Fibroblast of skin of left biceps (primary cell): ENCODE measurements at regions not wholly inside any gene's neighbourhood (a gene's known extent, or its start where the extent isn't known, plus 50 kb on each side); places are given as distances from the start of the nearest gene placed in this dataset.
"Not testable (repeated sequence)": the region's sequence is repeated elsewhere in the genome, so short reads cannot be mapped to it uniquely, and the experiment has no call there.

ENCODE experiments used
- DNase-seq, 2 experiments: peaks; one replicate each; pipeline ENCODE4 v3.0.0-alpha.2; 2013; ENCODE audit warnings: low read depth in 2 of 2

- no peak for DNase-seq
These were observed 413.8 kb upstream of the CCDC54 start for GRCh38 chr3:106963442-106963841.

GRCh38 chr3:106965307-106965706, 411.9 kb upstream of the CCDC54 start:
- DNase-seq: no peak

DNA sequence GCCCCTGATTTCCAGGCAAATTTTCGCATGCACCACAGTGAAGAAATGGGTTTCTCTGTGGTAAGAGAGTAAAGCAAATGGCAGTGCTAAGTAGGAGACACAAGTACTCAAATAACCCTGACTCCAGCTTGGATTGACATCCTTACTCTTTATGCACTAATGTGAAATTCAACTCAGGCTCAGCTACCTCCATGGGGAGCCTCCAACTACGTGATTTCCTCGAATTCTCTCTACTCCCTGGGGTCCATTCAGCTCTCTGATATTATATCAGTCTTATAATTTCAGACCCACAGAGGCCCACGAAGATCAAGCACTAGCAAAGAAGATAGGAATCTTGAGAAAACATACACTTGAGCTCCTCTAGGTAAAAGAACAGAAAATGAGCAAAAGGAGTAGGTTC, 407.6 kb upstream of the CCDC54 start:
- no peak for DNase-seq

GRCh38 chr3:106981392-106981791, 395.8 kb upstream of the CCDC54 start:
- no peak for DNase-seq

GRCh38 chr3:106985721-106986120, 391.5 kb upstream of the CCDC54 start:
- peak in 1 of 2 experiments; percentile 4 for DNase-seq

DNA sequence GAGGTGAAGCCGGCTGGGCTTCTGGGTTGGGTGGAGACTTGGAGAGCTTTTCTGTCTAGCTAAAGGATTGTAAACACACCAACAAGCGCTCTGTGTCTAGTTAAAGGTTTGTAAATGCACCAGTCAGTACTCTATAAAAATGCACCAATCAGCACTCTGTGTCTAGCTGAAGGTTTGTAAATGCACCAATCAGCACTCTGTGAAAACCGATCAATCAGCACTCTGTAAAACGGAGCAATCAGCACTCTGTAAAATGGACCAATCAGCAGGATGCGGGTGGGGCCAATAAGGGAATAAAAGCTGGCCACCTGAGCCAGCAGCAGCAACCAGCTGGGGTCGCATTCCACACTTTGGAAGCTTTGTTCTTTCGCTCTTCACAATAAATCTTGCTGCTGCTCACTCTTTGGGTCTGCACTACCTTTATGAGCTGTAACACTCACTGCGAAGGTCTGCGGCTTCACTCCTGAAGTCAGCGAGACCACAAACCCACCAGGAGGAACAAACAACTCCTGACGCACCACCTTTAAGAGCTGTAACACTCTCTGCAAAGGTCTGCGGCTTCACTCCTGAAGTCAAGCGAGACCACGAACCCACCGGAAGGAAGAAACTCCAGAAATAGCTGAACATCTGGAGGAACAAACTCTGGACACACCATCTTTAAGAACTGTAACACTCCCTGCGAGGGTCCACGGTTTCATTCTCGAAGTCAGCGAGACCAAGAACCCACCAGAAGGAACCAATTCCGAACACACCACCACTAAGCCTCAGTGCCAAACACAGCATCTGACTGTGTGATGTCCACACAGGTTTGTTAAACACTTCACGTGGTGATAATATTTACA, 378.2 kb upstream of the CCDC54 start:
- DNase-seq: not testable (repeated sequence)

GRCh38 chr3:107001635-107002034, 375.6 kb upstream of the CCDC54 start:
- DNase-seq: no peak

- not testable (repeated sequence) for DNase-seq
These were observed 371.9 kb upstream of the CCDC54 start for GRCh38 chr3:107005352-107005751.

- no peak for DNase-seq
These were observed 369.0 kb upstream of the CCDC54 start for GRCh38 chr3:107008213-107008612.

GRCh38 chr3:107013641-107014040, 363.6 kb upstream of the CCDC54 start:
- DNase-seq: peak; percentile 29 to 41

DNA sequence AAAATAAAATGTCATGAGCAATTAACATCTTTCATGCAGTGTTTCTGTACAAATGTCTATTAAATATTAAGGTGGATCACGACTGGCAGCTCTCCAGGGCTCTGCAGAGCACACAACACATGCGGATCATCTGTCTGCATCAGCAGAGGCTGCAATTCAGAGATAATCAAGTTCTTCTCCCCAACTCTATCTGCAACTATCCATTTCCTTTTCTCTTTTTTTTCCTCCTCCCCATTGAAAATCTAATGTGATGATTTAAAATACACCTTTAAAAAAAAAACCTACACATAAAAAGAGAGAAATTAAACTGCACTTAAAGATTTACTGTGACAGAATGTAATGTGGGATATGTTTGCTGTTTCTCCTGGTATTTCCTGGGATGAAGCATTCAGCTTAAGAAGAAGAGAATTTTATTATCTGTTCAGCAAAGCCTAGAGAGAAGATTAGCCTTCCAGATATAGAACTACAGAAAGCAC, 352.6 kb upstream of the CCDC54 start:
- peak; percentile 4 to 12 for DNase-seq

GRCh38 chr3:107025961-107026360, 351.3 kb upstream of the CCDC54 start:
- no peak for DNase-seq

- no peak for DNase-seq
These were observed 349.2 kb upstream of the CCDC54 start for GRCh38 chr3:107028086-107028485.

GRCh38 chr3:107028626-107029025, 348.6 kb upstream of the CCDC54 start:
- no peak for DNase-seq

DNA sequence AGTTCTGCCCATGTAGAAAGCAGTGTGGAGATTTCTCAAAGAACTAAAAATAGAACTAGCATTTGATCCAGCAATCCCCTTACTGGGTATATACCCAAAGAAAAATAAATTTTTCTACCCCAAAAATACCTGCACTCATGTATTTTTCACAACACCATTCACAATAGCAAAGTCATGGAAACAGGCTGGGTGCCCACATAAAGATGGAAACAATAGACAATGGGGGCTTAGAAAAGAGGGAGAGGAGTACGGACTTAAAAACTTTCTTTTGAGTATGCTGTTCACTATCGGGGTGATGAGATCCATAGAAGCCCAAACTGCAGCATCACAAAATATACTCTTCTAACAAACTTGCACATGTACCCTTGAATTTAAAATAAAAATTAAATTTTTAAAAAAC, 345.1 kb upstream of the CCDC54 start:
- no peak for DNase-seq

DNA sequence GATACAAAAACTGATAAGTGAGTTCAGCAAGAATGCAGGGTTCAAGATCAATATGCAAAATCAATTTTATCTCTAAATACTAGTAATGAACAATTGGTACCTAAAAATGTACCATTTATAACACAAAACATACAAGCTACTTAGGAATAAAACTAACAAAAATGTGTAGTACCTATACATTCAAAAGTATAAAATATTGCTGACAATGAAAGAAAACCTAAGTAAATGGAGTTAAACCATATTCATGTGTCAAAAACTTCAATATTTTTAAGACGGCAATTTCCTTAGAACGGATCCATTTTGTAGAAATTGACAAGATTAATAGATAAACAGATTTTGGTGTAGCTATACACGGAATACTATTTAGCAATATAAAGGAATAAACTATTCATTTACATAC, 343.1 kb upstream of the CCDC54 start:
- no peak for DNase-seq

GRCh38 chr3:107035176-107035575, 342.1 kb upstream of the CCDC54 start:
- no peak for DNase-seq

DNA sequence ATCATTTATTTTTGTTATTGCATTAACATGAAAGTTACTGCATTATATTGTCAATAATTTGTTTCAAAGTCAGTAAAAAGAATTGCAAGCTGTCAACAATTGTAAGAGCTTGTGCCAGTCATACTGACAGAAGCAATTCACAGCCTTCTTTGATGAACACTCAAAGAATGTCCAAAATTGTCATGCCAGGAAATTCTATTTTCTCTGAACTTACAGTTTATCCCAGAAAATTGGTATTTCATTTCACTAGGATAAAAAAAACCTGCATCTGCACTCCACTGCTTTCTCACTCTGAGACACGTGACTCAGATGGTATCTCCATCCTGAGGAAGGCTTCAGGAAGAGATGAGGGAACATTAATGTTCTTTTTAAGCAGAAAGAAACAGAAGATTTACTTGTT, 332.6 kb upstream of the CCDC54 start:
- no peak for DNase-seq

DNA sequence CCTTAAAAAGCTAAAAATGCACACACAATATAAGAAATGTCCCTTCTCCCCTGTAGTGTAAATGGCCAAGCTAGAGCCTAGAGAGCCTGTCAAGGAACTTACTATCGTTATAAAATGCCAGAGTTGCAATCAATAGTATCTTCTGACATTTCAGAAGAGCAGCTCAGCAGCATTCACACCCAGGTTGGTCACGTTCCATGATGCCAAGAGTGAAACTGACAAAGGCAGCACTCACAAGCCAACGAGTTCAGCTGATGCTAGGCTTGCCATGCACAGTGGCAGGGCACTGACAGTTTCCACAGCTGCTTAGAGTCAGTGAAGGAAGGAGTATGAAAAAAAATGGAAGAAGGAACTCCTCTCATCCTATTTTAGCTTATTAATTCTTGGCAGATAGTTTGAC, 331.4 kb upstream of the CCDC54 start:
- DNase-seq: no peak

GRCh38 chr3:107055181-107055942, 321.9 kb upstream of the CCDC54 start:
- DNase-seq: no peak

GRCh38 chr3:107061466-107061865, 315.8 kb upstream of the CCDC54 start:
- DNase-seq: no peak

GRCh38 chr3:107062310-107062709, 314.9 kb upstream of the CCDC54 start:
- no peak for DNase-seq

- peak in 1 of 2 experiments; percentile 12 for DNase-seq
These were observed 314.5 kb upstream of the CCDC54 start for GRCh38 chr3:107062787-107063186.
